Fibroblast of skin of left biceps (primary cell): ENCODE measurements at regions not wholly inside any gene's neighbourhood (a gene's known extent, or its start where the extent isn't known, plus 50 kb on each side); places are given as distances from the start of the nearest gene placed in this dataset.

Experiments
- DNase-seq, 2 experiments: peaks; one replicate each; pipeline ENCODE4 v3.0.0-alpha.2; 2013; ENCODE audit warnings: low read depth in 2 of 2

GRCh38 chr3:31220431-31220830 lies 312.3 kb upstream of the STT3B start:
- DNase-seq = no peak

GRCh38 chr3:31223278-31223677 lies 309.4 kb upstream of the STT3B start:
- no peak for DNase-seq

GRCh38 chr3:31224936-31225335 lies 307.8 kb upstream of the STT3B start:
- DNase-seq = no peak

- no peak for DNase-seq
Observed at GRCh38 chr3:31225923-31226322, 306.8 kb upstream of the STT3B start.

GRCh38 chr3:31226346-31226745 lies 306.4 kb upstream of the STT3B start:
- DNase-seq = no peak

- DNase-seq = no peak
Observed at GRCh38 chr3:31227131-31227562, 305.6 kb upstream of the STT3B start.

- no peak for DNase-seq
Observed at GRCh38 chr3:31230425-31231223, 302.1 kb upstream of the STT3B start.

- no peak for DNase-seq
Observed at GRCh38 chr3:31232055-31233025, 300.4 kb upstream of the STT3B start.

- DNase-seq = no peak
Observed at GRCh38 chr3:31234145-31234544, 298.6 kb upstream of the STT3B start.

GRCh38 chr3:31235062-31235700 lies 297.5 kb upstream of the STT3B start:
- no peak for DNase-seq

GRCh38 chr3:31237887-31238286 lies 294.8 kb upstream of the STT3B start:
- DNase-seq = no peak

- DNase-seq = no peak
Observed at GRCh38 chr3:31240013-31240412, 292.7 kb upstream of the STT3B start.

- no peak for DNase-seq
Observed at GRCh38 chr3:31240466-31240865, 292.3 kb upstream of the STT3B start.

- no peak for DNase-seq
Observed at GRCh38 chr3:31240874-31241273, 291.9 kb upstream of the STT3B start.

GRCh38 chr3:31241533-31241932 lies 291.2 kb upstream of the STT3B start:
- no peak for DNase-seq

- DNase-seq = no peak
Observed at GRCh38 chr3:31242026-31242960, 290.4 kb upstream of the STT3B start.

- DNase-seq = no peak
Observed at GRCh38 chr3:31244929-31245817, 287.6 kb upstream of the STT3B start.

- no peak for DNase-seq
Observed at GRCh38 chr3:31246293-31247062, 286.2 kb upstream of the STT3B start.

- DNase-seq = no peak
Observed at GRCh38 chr3:31247063-31247447, 285.7 kb upstream of the STT3B start.
